Thoracic aorta (tissue), 2 donors: ENCODE measurements at regions not wholly inside any gene's neighbourhood (a gene's known extent, or its start where the extent isn't known, plus 50 kb on each side); places are given as distances from the start of the nearest gene placed in this dataset.

Experiments used
- ATAC-seq: fragments of 150-250 bp; one replicate; pipeline ENCODE4 v1.8.0; 2017; ENCODE audit warnings: low read depth; ENCODE audit not compliant: insufficient number of reproducible peaks, low FRiP score
- DNase-seq: peaks from one replicate; pipeline ENCODE4 v3.0.0-alpha.2; 2020; ENCODE audit warnings: low spot score
- H3K27ac ChIP-seq, 2 donors: fragments of 200-600 bp; sonication (generic); 1 replicate in 1 of 2; 2 replicates in 1 of 2; pipeline ENCODE4 v1.5.1; 2016; ENCODE audit warnings: mild to moderate bottlenecking in 2 of 2, moderate library complexity in 2 of 2
- H3K27me3 ChIP-seq: fragments of 200-600 bp; sonication (generic); replicated peaks from 2 replicates; pipeline ENCODE4 v1.6.0; 2016; ENCODE audit warnings: mild to moderate bottlenecking; ENCODE audit not compliant: insufficient read depth
- H3K36me3 ChIP-seq: fragments of 200-600 bp; sonication (generic); one replicate; pipeline ENCODE4 v1.5.1; 2016
- H3K4me1 ChIP-seq, 2 donors: fragments of 200-600 bp; sonication (generic); 1 replicate in 1 of 2; 2 replicates in 1 of 2; pipeline versions ENCODE4 v1.5.1 to v1.6.0; 2016; ENCODE audit warnings: low read depth in 2 of 2, mild to moderate bottlenecking in 1 of 2; ENCODE audit not compliant: control insufficient read depth in 1 of 2
- H3K4me3 ChIP-seq: fragments of 200-600 bp; sonication (generic); 2 replicates; pipeline ENCODE4 v1.5.1; 2016; ENCODE audit warnings: mild to moderate bottlenecking
- H3K9me3 ChIP-seq: fragments of 200-600 bp; sonication (generic); 2 replicates; pipeline ENCODE4 v1.5.1; 2016
- TF ChIP-seq, protein P1 (sequence below): fragments of 200-600 bp; sonication (generic); IDR thresholded peaks from one replicate; pipeline ENCODE4 v1.5.1; 2019; ENCODE audit warnings: antibody characterized with exemption

DNA sequence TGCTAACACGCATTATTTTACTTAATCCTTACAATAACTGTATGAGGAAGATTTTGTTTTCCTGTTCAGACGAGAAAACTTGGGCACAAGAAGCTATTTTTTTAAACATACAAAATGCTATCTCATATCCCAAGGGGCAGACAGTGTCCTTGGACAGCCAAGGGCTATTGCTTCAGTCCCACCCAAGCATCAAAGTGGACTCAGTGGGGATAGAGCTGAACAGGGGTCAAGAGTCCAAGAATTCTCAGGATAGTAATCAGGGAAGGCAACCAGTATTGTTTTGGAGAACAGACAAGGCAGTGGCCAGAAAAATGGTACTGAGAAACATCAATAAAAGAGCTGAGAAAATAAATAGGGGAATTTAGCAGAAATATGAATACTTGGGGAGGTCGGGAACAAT lies 465.7 kb downstream of the PLPP3 start:
- no peaks in the 10 kb centered on the region for H3K4me1 ChIP-seq
- H3K9me3 ChIP-seq = no peaks in the 10 kb centered on the region
- TF ChIP-seq, protein P1, sequence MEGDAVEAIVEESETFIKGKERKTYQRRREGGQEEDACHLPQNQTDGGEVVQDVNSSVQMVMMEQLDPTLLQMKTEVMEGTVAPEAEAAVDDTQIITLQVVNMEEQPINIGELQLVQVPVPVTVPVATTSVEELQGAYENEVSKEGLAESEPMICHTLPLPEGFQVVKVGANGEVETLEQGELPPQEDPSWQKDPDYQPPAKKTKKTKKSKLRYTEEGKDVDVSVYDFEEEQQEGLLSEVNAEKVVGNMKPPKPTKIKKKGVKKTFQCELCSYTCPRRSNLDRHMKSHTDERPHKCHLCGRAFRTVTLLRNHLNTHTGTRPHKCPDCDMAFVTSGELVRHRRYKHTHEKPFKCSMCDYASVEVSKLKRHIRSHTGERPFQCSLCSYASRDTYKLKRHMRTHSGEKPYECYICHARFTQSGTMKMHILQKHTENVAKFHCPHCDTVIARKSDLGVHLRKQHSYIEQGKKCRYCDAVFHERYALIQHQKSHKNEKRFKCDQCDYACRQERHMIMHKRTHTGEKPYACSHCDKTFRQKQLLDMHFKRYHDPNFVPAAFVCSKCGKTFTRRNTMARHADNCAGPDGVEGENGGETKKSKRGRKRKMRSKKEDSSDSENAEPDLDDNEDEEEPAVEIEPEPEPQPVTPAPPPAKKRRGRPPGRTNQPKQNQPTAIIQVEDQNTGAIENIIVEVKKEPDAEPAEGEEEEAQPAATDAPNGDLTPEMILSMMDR = no peak
- ATAC-seq (no peak), DNase-seq (no peak)
- H3K36me3 ChIP-seq = no peaks in the 10 kb centered on the region
- no peak overlapping the region for H3K27ac ChIP-seq
- H3K4me3 ChIP-seq = no peak overlapping the region
- H3K27me3 ChIP-seq = no peaks in the 10 kb centered on the region

DNA sequence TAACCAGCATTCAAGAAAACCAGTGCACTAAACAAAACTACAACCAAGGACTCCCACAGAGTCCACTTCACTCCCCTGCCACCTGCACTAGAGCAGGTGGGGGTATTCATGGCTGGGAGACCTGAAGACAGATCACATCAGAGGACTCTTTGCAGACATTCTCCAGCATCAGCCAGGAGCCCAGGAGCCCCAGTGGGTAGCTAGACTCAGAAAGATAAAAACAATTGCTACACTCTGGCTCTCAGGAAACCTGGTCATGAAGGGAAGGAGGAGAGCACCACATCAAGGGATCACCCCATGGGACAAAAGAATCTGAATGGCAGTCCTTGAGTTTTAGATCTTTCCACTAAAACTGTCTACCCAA lies 472.1 kb downstream of the PLPP3 start:
- TF ChIP-seq, protein P1 = no peak
- H3K4me3 ChIP-seq = no peak overlapping the region

DNA sequence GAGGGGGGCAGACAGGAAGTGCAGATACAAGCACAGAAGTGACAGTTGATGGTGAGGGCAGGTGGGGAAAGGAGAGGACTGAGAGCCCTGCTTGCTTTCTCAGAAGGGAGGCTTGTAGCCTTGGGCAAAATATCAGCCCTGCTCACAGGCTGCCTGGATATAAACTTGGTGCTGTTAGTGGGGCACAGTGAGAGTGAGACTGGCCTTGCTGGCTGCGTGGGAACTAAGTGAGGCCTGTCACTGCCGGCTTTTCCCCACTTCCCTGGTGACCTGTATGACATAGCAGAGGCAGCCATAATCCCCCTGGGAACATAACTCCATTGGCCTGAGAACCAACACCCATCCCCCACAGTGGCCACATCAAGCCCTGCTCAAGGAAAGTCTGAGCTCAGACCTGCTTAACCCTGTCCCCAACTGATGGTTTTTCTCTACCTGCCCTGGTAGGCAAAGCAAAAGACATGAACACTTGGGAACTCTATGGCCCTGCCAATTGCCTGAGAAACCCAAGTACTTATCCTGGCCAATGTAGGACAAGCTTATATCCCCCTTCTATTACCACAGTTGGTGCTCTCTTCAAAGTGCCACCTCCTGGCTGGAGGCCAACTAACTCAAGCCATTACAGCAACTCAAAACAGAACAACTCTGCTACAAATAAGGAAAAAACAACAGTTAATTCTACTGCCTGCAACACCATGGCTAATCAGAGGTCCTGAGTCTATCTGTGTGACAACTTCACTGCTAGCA lies 472.7 kb downstream of the PLPP3 start:
- TF ChIP-seq, protein P1 = no peak
- no peak for ATAC-seq
- no peaks in the 10 kb centered on the region for H3K36me3 ChIP-seq

More for the DNA sequence above, 472.1 kb downstream of the PLPP3 start:
- no peak overlapping the region for H3K27ac ChIP-seq
- no peak for ATAC-seq
- peaks cover 10% of the 10 kb centered on the region for H3K9me3 ChIP-seq
- no peaks in the 10 kb centered on the region for H3K4me1 ChIP-seq
- DNase-seq = no peak
- H3K36me3 ChIP-seq = no peaks in the 10 kb centered on the region
- H3K27me3 ChIP-seq = no peaks in the 10 kb centered on the region

DNA sequence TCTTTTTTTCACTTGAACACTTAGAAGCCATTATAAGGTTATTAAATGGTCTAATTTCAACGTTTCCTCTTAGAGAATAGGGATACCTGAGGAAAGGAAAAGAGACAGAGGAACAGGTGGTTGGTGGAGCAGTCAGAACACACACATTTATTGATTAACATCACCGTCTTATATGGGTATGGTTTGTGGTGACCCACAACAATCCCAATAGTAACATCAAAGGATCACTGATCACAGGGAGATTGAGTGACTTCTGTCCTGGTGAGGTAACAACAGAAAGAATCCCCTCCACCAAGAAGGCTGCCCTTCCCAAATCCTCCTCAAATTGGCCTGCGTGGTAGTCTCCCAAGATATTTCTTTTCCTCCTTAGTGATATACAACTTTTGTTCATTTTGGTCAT lies 474.0 kb downstream of the PLPP3 start:
- Histone ChIP-seq H3K27ac (no peak overlapping the region), H3K27me3 (no peaks in the 10 kb centered on the region), H3K9me3 (peaks cover 10% of the 10 kb centered on the region), H3K36me3 (no peaks in the 10 kb centered on the region), H3K4me3 (no peak overlapping the region), H3K4me1 (no peaks in the 10 kb centered on the region)
- DNase-seq = no peak
- no peak for ATAC-seq
- TF ChIP-seq, protein P1 = no peak

More for the DNA sequence above, 472.7 kb downstream of the PLPP3 start:
- no peak overlapping the region for H3K4me3 ChIP-seq
- DNase-seq = no peak
- no peaks in the 10 kb centered on the region for H3K4me1 ChIP-seq
- H3K27ac ChIP-seq = no peak overlapping the region
- no peaks in the 10 kb centered on the region for H3K27me3 ChIP-seq
- peaks cover 10% of the 10 kb centered on the region for H3K9me3 ChIP-seq

DNA sequence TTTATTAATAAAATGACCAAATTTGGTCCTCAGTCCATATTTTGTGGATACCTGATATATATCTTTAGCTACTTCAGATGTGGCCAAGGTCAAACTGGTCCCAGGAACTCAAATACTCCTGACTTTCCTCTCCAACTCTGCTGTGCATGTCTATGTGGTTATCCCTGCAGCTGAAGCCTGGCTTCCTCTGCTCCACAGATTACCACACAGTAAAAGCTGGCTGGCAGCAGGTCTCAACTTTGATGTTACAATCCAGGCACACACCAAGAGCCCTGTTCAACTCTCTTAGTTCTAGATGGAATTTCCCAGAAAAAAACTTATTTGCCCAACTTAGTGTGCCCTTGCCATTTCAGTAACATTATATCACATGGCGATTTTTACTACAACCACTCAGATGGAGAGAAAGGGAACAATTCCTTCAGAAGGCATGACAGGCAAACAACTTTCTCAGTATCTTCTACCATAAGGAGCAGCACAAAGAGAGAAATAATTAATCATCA lies 479.5 kb downstream of the PLPP3 start:
- no peak overlapping the region for H3K4me3 ChIP-seq
- no peak for ATAC-seq

More for the DNA sequence above, 479.5 kb downstream of the PLPP3 start:
- Histone ChIP-seq H3K9me3 (peaks cover 10% of the 10 kb centered on the region), H3K36me3 (no peaks in the 10 kb centered on the region), H3K27me3 (no peaks in the 10 kb centered on the region), H3K27ac (no peak overlapping the region), H3K4me1 (no peaks in the 10 kb centered on the region)
- TF ChIP-seq, protein P1 = no peak
- no peak for DNase-seq
